ENCODE measurements at regions not wholly inside any gene's neighbourhood (a gene's known extent, or its start where the extent isn't known, plus 50 kb on each side); places are given as distances from the start of the nearest gene placed in this dataset.

DNA sequence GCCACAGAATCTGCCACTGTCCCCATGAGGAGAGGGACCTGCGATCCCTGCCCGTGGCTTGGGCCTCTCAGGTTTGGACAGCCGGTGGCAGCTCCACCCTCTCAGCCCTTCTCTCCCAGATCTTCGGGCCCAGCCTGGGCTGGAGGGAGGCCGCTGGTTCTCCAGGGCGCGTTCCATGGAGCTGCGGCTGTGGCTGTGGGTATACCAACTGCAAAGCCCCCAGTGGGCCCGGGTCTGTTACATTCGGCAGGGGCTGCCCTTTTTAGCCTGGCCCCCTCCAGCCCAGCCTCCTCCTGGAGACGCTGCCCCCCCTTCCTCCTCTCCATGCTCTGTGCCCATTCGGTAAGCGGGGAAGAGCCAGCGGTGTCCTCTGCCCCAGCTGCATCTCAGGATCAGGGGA, 64.7 kb upstream of the ZNF469 start:
- DNase-seq (ENCODE audit: insufficient read length, low spot score) = no peak
- FAIRE-seq = no peak
- TF ChIP-seq POLR2A (IDR thresholded peaks at IDR 0.05; ENCODE audit: low read depth, low read length) = no peak

DNA sequence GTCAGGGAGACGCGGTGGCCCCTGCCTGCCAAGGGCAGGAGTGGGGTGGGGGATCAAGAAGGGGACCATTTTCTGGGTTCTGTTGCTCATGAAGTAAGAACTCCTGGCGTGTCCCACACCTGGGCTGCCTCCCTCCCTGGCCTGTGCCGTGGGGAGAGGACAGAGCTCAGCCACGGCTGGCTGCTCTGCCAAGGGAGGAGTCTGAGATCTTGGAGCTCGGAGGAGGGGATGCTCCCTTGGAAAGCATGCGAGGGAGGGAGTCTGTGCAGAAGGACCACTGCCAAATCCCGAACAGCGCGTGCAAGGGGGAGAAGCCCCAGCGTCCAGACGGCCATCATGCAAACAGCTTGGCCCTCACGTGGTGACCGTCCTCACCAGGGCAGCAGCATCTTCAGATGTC, 64.2 kb upstream of the ZNF469 start:
- FAIRE-seq = no peak
- no peak for TF ChIP-seq POLR2A (IDR thresholded peaks at IDR 0.05; ENCODE audit: low read depth, low read length)
- DNase-seq (ENCODE audit: insufficient read length, low spot score) = no peak

DNA sequence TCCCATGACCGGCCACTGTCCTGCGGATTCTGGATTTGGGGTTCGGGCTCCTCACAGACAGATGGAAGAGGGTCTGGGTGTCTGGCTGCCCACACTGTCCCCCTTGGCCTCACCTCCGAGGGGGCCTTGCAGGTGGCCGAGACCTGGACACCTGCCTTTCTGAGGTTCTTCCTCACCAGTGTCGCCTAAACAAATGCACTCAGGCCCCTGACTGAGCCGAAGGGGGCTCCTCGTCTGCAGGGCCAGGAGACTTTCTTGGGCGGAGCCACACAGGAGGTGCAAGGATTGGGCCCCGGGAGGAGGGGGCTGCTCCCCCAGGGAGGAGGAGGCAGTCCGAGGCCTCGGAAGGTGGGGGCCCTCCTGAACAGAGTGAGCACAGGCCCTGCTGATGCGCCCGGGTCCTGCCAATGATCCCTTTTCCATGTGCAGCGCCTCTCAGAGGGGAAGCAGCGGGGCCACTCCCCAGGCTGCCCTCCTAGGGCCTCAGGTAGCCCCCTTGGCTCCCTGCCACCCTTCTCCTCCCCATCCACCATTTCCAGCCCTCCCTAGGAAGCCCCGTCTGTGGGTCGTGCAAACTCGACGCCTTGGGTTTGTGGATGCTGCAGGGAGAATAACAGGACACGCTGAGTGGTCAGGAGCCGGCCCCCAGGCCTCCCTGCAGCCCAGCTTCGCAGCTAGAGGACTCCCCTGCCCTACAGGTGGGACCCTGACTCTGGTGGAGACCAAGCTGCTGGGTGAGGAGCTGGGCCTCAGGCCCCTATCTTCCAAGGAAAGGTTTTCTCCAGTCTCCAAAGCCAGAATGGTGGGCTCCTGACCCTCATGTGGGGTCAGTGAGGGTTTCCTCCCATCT, 63.4 kb upstream of the ZNF469 start:
- FAIRE-seq = no peak
- no peak for DNase-seq (ENCODE audit: insufficient read length, low spot score)
- no peak for TF ChIP-seq POLR2A (IDR thresholded peaks at IDR 0.05; ENCODE audit: low read depth, low read length)

DNA sequence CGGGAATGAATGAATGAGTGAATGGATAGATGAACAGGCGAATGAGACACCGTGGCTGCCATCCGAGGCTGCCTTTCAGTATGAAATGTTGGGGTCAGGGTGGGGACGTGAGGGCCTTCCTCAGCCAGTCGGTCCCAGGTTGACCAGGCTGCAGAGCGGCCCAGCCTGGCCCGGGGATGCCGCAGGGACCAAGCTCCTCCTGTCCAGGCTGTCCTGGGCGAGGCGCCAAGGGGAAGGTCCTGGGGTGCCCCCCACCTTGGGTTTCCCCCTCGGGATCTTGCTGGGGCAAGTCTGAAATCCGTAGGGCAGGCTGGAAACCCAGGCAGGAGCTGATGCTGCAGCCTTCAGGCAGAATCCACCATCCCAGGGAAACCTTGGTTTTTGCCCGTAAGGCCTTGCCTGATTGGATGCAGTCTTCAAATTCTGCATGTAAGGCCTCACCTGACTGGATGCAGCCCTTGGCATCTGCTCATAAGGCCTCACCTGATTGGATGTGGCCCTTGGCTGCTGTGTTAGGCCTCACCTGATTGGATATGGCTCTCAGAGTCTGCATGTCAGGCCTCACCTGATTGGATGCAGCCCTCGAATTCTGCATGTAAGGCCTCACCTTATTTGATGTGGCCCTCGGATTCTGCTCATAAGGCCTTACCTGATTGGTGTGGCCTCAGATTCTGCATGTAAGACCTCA, 61.7 kb upstream of the ZNF469 start:
- no peak for TF ChIP-seq POLR2A (IDR thresholded peaks at IDR 0.05; ENCODE audit: low read depth, low read length)
- FAIRE-seq (no peak), DNase-seq (ENCODE audit: insufficient read length, low spot score) (no peak)

DNA sequence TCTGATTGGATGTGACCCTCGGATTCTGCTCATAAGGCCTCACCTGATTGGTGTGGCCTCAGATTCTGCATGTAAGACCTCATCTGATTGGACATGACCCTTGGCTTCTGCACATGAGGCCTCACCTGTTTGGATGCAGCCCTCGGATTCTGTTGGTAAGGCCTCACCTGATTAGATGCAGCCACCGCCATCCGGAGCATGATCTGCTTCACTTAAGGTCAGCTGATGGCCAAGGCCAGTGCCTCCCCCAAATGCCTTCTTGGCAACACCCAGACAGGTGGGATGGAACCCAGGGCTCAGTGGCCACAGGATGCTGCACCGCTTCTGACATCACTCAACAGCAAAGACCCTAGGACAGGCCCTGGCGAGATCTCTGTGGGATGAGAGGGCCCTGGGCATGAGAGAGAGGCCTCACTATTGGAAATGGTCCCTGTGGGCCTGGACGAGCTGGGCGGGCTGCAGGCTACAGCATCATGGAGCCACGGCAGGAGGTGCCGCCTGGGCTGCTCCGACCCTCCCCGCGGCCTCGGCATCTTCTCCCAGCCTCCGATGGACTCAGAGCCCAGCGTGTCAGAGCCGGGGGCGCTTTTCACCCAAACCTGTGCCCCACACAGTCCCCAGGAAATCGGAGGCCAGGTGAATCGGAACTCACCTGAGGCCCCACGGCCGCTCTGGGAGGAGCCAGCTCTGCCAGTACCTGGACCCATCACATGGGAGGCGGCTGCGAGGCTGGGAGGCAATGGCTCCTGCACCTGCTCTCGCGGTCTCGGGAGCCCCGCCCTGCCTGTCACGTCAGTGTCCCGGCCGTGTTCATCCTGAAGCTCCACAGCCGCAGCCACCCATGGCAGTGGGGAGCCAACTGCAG, 60.9 kb upstream of the ZNF469 start:
- no peak for TF ChIP-seq POLR2A (IDR thresholded peaks at IDR 0.05; ENCODE audit: low read depth, low read length)
- DNase-seq (ENCODE audit: insufficient read length, low spot score) = no peak
- no peak for FAIRE-seq

DNA sequence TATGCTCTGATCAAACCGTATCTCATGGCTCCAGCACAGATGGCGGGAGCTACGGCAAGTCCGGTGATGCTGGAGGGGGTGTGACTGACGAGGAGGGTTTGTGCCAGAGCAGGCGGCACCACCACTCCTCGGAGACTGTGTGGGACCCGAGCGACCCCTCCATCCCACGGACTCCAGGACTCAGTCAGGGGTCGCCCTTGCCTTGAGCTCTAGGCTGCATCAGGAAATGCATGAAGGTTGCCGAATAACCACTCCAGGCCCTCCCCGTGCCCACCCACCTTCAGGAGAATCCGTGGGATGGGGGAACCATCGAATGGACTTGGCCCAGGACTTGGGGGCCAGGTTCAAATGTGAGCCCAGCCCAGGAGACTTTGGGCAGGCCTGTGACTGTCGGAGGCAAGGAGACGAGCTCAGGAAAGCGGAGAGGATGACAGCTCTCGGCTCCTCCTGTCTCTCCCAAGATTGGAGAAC, 60.2 kb upstream of the ZNF469 start:
- no peak for TF ChIP-seq POLR2A (IDR thresholded peaks at IDR 0.05; ENCODE audit: low read depth, low read length)
- DNase-seq (ENCODE audit: insufficient read length, low spot score) (no peak), FAIRE-seq (no peak)

DNA sequence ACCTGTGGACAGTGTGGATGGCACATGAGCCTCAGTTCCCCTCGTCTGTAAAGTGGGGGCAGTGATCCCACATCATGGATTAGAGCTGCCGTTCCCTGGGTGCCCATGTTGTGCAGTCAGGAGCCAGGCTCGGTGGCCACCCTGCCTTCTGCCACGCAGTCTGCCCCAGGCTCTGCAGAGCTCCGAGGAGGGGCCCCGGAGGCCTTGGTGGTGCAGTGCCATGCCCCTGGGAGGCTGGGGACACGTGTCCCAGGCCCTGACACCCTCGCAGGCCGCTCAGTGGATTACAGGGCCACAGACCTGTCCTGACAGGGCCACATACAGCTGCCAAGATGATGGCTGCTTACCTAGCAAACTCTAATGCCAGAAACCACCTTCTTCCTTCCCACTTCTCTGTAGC, 59.7 kb upstream of the ZNF469 start:
- FAIRE-seq = no peak
- TF ChIP-seq POLR2A (IDR thresholded peaks at IDR 0.05; ENCODE audit: low read depth, low read length) = no peak

DNA sequence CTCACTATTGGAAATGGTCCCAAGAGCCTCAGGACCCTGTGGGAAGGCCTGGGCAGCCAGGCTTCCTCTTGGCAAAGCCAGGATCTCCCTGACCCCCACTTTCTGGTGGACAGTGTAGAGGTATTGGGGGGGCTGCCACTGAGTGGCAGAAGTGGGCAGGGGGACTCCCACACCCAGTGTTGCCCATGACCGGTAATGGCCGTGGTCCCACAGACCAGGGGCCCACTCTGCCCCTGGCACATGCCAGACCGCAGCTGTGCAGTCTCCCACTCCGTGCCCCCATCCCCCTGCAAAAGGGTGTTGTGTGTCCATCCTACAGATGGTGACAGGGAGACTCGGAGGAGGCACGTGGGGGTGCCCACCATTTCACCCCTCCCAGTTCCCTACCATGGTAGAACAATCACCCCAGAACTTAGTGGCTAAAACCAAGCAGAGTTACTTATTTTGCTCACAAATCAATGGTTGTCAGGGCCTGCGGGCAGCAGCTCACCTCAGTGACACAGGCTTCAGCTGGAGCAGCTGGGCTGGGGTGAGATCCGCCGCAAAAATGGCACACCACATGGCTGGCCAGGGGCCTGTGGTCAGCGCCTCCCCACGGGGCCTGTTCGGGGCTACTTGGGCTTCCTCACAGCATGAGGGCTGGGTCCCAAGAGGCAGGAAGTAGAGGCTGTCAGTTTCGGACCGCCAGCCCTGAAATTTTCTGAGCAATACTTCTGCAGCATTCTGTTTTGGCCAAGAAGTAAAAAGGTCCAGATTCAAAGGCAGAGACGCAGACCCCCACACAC, 59.0 kb upstream of the ZNF469 start:
- no peak for DNase-seq (ENCODE audit: insufficient read length, low spot score)
- no peak for TF ChIP-seq POLR2A (IDR thresholded peaks at IDR 0.05; ENCODE audit: low read depth, low read length)
- FAIRE-seq = no peak

More for the DNA sequence above, 59.7 kb upstream of the ZNF469 start:
- DNase-seq (ENCODE audit: insufficient read length, low spot score) = no peak

DNA sequence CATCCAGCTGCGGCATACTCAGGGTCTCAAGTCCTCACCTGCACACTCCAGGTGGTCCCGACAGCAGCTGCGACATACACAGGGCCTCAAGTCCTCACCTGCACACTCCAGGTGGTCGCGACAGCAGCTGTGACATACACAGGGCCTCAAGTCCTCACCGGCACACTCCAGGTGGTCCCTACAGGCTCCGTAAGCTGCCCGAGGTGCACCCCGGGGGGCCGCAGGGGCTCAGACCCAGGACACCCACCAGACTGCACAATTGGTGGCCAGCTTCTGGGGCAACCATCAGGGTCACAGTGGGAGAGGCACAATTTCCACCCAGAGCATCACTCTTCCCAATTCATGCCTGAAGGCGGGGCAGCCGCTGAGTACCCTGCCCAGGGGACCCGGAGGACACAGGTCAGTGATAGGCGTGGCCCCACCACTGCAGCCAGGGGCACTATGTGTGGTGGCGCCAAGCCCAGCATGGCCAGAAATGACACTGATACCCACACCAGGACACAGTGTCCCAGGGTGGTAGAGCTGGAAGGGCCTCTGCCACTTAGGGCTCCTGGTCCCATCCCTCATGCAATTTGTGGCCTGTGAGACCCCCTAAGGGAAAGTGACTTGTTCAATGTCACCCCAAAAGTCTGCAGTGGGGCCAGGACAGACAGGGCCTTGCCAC, 57.5 kb upstream of the ZNF469 start:
- DNase-seq (ENCODE audit: insufficient read length, low spot score) (no peak), FAIRE-seq (no peak)
- no peak for TF ChIP-seq POLR2A (IDR thresholded peaks at IDR 0.05; ENCODE audit: low read depth, low read length)

DNA sequence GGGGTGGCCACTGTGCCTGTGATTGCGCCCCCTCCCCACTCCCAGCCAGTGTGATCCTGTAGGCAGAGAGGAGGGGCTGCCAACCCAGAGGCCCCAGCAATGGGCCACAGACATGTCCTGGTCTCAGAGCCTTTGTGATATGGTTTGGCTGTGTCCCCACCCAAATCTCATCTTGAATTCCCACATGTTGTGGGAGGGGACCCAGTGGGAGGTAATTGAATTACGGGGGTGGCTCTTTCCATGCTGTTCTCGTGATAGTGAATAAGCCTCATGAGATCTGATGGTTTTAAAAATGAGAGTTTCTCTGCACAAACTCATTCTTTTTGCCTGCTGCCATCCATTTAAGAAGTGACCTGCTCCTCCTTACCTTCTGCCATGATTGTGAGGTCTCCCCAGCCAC, 56.8 kb upstream of the ZNF469 start:
- TF ChIP-seq POLR2A (IDR thresholded peaks at IDR 0.05; ENCODE audit: low read depth, low read length) = no peak
- DNase-seq (ENCODE audit: insufficient read length, low spot score) = no peak
- no peak for FAIRE-seq

DNA sequence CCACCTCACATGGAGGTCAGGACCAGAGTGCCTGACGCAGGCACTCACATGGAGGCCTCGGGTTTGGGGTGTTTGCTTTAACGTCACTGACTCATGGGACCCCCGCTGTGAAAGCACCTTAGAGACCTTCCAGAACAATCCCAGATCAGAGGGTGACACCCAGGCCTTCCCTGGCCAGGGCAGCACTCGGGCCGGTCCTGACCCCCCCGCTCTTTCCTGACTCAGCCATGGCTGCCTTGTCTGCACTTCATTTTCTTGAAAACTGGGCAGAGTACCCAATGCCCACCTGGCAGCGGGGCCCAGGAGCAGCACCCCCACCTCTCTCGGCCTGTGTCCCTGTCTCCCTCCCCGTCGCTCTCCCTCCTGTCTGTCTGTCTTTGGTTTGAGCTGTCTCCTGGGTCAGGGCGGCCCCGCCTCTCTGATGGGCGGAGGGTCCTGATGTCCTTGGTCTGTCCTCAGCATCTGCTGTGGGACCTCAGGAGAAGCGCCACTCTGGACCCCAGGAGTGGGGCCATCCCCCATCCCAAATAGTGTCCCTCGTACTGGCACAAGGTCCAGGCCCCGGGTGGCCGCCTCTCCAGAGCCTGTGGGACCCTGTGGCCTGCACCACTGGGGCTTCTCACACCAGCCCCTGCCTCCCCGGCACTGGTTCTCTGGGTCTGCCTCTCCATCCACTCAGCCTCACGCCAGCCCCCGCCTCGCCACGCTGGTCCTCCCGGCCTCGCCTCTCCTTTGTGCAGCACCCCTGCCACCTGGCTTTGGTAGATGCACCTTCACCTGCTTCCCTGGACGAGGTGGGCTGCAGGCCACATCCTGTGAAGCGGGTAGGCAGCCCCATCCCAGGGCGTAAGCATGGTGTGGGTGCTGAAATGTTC, 55.9 kb upstream of the ZNF469 start:
- TF ChIP-seq POLR2A (IDR thresholded peaks at IDR 0.05; ENCODE audit: low read depth, low read length) = no peak
- DNase-seq (ENCODE audit: insufficient read length, low spot score) (no peak), FAIRE-seq (no peak)

All from H54 (cell line).